Inferior parietal cortex (tissue), 1 donor: ENCODE measurements at regions not wholly inside any gene's neighbourhood (a gene's known extent, or its start where the extent isn't known, plus 50 kb on each side); places are given as distances from the start of the nearest gene placed in this dataset.

Experiments
- DNase-seq: peaks from one replicate; pipeline ENCODE4 v3.0.0-alpha.2; 2016; ENCODE audit errors: extremely low spot score

DNA sequence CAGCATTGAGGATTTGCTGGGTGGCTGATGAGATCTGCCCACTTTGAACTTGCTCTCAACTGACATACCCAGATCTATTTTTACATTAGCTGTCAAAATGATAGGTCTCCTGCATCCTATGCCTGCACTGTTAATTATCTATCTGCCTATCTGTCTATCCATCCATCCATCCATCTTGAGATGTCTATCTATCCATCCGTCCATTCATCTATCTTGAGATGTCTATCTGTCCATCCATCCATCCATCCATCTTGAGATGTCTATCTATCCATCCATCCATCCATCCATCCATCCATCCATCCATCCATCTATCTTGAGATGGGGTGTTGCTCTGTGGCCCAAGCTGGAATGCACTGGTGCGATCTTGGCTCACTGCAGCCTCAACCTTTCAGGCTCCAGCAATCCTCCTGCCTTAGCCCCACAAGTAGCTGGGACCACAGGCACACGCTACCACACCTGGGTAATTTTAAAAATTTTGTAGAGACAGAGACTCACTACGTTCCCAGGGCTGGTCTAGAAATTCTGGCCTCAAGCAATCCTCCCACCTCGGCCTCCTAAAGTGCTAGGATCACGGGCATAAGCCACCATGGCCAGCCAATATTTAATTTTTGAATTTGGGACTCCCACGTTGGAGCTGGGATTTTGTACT lies 159.4 kb upstream of the NSMCE3 start:
- DNase-seq, result no peak

DNA sequence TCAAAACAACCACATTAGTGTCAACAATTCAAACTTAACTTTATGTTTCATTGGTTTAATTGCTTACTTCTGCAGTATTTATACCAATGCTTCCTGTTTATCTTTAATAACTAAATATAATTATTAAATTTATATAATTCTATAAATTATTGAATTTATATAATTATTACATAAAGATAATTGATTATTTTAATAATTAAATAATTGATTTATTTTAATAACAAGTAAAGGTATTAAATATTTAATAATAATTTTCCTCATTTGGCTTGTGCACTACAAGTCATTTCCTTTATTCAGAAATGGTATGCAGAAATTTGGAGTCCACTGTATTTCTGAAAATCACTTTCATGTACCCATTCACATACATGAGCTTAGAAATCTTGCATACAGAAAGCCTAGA lies 156.2 kb upstream of the NSMCE3 start:
- no peak for DNase-seq

GRCh38 chr15:29424118-29424517 lies 154.5 kb upstream of the NSMCE3 start:
- no peak for DNase-seq

GRCh38 chr15:29422606-29423005 lies 153.0 kb upstream of the NSMCE3 start:
- DNase-seq, result no peak

- DNase-seq, result no peak
Observed at GRCh38 chr15:29420188-29420587, 150.6 kb upstream of the NSMCE3 start.

DNA sequence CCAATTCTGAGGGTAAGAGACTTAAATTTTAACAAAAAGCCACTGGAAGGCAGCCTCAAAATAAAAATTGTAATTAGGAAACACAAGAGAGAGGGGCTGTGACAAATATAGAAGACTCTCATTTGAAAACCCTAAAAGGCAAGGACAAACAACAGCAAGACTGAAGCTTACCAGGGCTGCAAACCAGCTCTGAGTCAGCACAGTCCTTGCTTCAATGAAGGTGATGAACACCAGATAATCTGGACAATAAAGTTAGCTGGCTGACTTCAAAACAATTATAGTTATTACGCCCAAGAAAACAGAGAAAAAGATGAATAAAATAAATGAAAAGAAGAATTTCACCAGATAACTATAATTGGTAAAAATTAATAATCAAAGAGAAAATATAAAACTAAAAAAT lies 149.3 kb upstream of the NSMCE3 start:
- no peak for DNase-seq

- DNase-seq, result no peak
Observed at GRCh38 chr15:29418178-29418577, 148.6 kb upstream of the NSMCE3 start.

DNA sequence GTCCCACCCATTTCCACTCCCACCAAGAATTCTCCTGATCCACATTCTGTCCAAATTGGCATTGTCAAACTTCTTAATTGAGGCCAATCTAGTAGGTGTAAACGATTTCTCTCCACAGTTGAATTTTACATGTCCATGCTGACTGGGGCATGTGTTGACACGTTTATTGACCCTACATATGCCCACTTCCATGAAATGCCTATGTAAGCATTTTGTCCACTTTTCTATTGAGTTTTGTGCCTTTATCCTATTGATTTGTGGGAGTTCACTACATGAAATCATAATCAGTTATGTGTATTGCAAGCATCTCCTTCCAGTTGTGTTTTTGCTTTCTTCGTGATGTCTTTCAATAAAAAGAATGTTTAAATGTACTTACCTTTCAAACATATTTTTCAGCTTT lies 141.7 kb upstream of the NSMCE3 start:
- DNase-seq, result no peak

DNA sequence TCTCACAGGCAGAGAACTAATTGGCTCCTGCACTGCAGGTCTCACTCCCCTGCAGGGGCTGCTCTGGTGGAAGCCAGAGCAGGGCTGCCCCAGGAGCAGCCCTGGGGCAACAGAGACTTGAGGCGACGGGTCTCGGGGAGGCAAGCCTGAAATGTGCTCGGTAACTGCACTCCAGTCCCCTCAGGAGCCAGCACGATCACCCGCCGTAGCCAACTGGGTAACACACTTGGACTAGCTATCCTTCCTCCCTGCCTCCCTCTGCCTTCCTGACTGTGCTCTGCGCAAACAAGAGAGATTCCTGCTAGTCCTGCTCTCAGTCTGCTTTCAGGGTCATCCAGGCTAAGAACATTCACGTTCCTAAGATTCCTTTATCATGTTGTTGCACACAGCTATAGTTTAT lies 140.7 kb upstream of the NSMCE3 start:
- DNase-seq, result no peak

DNA sequence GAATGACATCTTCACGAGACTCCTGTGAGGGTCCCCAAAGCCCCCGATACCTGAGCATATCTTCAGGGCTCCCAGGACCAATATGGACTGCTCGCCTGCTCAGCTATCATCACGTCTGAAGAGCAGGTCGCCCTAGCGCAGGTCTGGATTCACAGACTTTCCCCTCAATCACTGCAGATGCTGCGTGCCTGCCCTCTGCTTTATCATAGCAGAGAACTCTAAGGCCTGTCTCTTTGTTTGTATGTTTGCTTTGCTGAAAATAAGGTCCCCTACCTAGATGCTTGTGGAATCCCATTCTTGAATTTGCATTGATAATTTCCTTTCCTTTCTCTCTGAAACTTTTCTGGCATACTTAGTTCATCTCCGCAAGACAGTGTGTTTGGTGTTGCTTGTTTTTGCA lies 140.3 kb upstream of the NSMCE3 start:
- no peak for DNase-seq

- DNase-seq, result no peak
Observed at GRCh38 chr15:29405564-29405963, 135.9 kb upstream of the NSMCE3 start.

DNA sequence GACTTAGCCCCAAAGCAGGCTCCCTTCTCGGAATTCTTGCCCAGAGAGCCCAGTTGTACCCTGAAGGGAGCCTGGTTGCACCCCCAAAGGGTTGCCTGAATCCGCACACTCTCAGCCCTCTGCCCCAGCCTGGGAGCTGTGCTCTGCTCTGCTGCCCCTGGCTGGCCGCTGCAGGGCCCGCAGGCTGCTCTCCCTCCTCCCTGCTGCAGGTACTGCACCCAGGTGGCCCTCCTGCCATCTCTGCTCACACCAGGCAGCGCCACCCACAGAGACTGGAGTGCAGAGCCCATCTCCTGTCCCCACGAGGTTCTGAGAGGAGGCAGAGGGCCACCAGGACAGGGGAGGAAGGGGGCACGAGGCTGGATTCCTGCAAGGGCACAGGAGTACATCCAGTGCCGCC lies 134.2 kb upstream of the NSMCE3 start:
- no peak for DNase-seq

DNA sequence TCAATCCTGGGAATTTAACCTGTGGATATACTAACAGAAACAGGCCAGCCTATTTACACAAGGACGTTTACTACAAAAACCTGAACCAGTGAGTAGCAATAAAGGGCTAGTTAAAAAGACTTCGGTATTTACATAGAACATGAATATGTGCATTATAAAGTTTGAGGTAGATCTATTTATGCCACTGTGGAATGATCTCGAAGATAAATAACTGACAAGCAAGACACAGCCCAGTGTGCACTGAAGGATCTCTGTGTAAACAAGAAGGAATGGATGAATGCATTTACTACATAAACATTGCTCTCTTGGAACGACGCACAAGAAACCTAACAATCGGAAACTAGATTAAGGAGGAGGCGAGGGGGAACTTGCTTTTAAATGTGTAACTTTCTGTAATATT lies 132.0 kb upstream of the NSMCE3 start:
- no peak for DNase-seq

GRCh38 chr15:29400701-29401100 lies 131.1 kb upstream of the NSMCE3 start:
- DNase-seq, result no peak

- DNase-seq, result no peak
Observed at GRCh38 chr15:29398907-29399306, 129.3 kb upstream of the NSMCE3 start.

- DNase-seq, result no peak
Observed at GRCh38 chr15:29396176-29396811, 126.7 kb upstream of the NSMCE3 start.

- DNase-seq, result no peak
Observed at GRCh38 chr15:29393443-29393842, 123.8 kb upstream of the NSMCE3 start.

DNA sequence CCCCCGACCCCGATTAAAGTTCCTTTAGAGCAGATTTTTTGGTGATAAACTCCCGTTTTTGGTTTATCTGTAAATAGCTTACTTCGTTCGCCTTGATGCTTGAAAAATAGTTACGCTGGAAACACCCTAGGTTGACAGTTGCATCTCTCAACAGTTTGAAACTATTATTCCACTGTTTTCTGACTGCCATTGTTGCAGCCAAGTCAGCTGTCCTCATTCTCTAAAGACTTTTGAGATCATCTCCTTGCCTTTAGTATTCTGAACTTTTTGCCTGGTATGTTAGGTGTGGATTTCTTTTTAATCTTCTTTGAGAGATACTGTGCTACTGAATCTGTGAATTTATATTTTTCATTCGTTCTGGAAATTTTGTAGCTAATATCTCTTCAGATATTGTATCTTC lies 122.7 kb upstream of the NSMCE3 start:
- DNase-seq, result no peak

- no peak for DNase-seq
Observed at GRCh38 chr15:29390051-29390450, 120.4 kb upstream of the NSMCE3 start.

GRCh38 chr15:29386523-29386922 lies 116.9 kb upstream of the NSMCE3 start:
- DNase-seq, result no peak

GRCh38 chr15:29383367-29383766 lies 113.7 kb upstream of the NSMCE3 start:
- no peak for DNase-seq

GRCh38 chr15:29382862-29383261 lies 113.2 kb upstream of the NSMCE3 start:
- no peak for DNase-seq

DNA sequence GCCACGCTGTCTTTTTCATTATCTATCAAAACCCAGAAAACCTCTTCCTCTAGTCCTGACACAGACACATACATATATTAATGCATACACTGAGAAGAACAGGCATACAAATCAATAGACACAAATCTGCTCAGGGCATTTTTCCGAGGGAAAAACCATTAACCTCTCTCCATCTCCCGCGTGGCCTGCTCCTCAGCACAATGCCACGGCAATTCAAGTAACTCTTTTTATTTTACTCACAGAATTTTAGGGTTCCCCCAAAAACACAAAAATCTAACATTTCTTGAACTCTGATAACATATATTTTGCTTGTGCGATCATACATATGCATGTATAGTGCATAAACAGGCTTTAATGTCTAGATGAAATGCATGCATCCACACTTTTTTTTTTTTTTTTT lies 110.8 kb upstream of the NSMCE3 start:
- DNase-seq, result no peak

- DNase-seq, result no peak
Observed at GRCh38 chr15:29379647-29380046, 110.0 kb upstream of the NSMCE3 start.
